ENCODE measurements at regions not wholly inside any gene's neighbourhood (a gene's known extent, or its start where the extent isn't known, plus 50 kb on each side); places are given as distances from the start of the nearest gene placed in this dataset.

GRCh38 chr9:88721495-88722279, 186.7 kb downstream of the NXNL2 start:
- DNase-seq (ENCODE audit: extremely low read depth, insufficient read length) = no peak
- TF ChIP-seq CTCF (IDR thresholded peaks at IDR 0.05; ENCODE audit: insufficient read depth, low read length, poor library complexity, severe bottlenecking) = no peak

GRCh38 chr9:88722753-88723152, 187.8 kb downstream of the NXNL2 start:
- peak; percentile 16 for TF ChIP-seq CTCF (IDR thresholded peaks at IDR 0.05; ENCODE audit: insufficient read depth, low read length, poor library complexity, severe bottlenecking)
- Histone ChIP-seq H3K36me3 (ENCODE audit: control insufficient read depth, insufficient read depth, low read length) (no peaks in the 10 kb centered on the region), H3K27me3 (replicated peaks; ENCODE audit: control insufficient read depth, insufficient read depth, low read length) (no peaks in the 10 kb centered on the region), H3K4me3 (replicated peaks; ENCODE audit: low read depth, low read length) (no peak overlapping the region)
- DNase-seq (ENCODE audit: extremely low read depth, insufficient read length) = no peak

More at GRCh38 chr9:88721495-88722279, 186.7 kb downstream of the NXNL2 start:
- no peaks in the 10 kb centered on the region for H3K27me3 ChIP-seq (replicated peaks; ENCODE audit: control insufficient read depth, insufficient read depth, low read length)
- H3K4me3 ChIP-seq (replicated peaks; ENCODE audit: low read depth, low read length) = no peak overlapping the region
- H3K36me3 ChIP-seq (ENCODE audit: control insufficient read depth, insufficient read depth, low read length) = no peaks in the 10 kb centered on the region

GRCh38 chr9:88723751-88724150, 188.8 kb downstream of the NXNL2 start:
- no peak for DNase-seq (ENCODE audit: extremely low read depth, insufficient read length)
- Histone ChIP-seq H3K36me3 (ENCODE audit: control insufficient read depth, insufficient read depth, low read length) (no peaks in the 10 kb centered on the region), H3K4me3 (replicated peaks; ENCODE audit: low read depth, low read length) (no peak overlapping the region), H3K27me3 (replicated peaks; ENCODE audit: control insufficient read depth, insufficient read depth, low read length) (no peaks in the 10 kb centered on the region)
- no peak for TF ChIP-seq CTCF (IDR thresholded peaks at IDR 0.05; ENCODE audit: insufficient read depth, low read length, poor library complexity, severe bottlenecking)

- H3K27me3 ChIP-seq (replicated peaks; ENCODE audit: control insufficient read depth, insufficient read depth, low read length) = no peaks in the 10 kb centered on the region
- no peak for TF ChIP-seq CTCF (IDR thresholded peaks at IDR 0.05; ENCODE audit: insufficient read depth, low read length, poor library complexity, severe bottlenecking)
- no peak for DNase-seq (ENCODE audit: extremely low read depth, insufficient read length)
- no peaks in the 10 kb centered on the region for H3K36me3 ChIP-seq (ENCODE audit: control insufficient read depth, insufficient read depth, low read length)
- H3K4me3 ChIP-seq (replicated peaks; ENCODE audit: low read depth, low read length) = no peak overlapping the region
These were observed 189.4 kb downstream of the NXNL2 start for GRCh38 chr9:88724331-88724730.

- H3K36me3 ChIP-seq (ENCODE audit: control insufficient read depth, insufficient read depth, low read length) = no peaks in the 10 kb centered on the region
- H3K4me3 ChIP-seq (replicated peaks; ENCODE audit: low read depth, low read length) = no peak overlapping the region
- no peak for TF ChIP-seq CTCF (IDR thresholded peaks at IDR 0.05; ENCODE audit: insufficient read depth, low read length, poor library complexity, severe bottlenecking)
- no peak for DNase-seq (ENCODE audit: extremely low read depth, insufficient read length)
- no peaks in the 10 kb centered on the region for H3K27me3 ChIP-seq (replicated peaks; ENCODE audit: control insufficient read depth, insufficient read depth, low read length)
These were observed 190.5 kb downstream of the NXNL2 start for GRCh38 chr9:88725300-88726019.
